ENCODE measurements at regions not wholly inside any gene's neighbourhood (a gene's known extent, or its start where the extent isn't known, plus 50 kb on each side); places are given as distances from the start of the nearest gene placed in this dataset.

GRCh38 chr2:45284621-45284995 lies 275.4 kb upstream of the SIX2 start:
- TF ChIP-seq CTCF (IDR thresholded peaks at IDR 0.05; ENCODE audit: insufficient read depth, low read length) (no peak), SPI1 (IDR thresholded peaks at IDR 0.05; ENCODE audit: borderline replicate concordance, low read depth) (no peak), REST (IDR thresholded peaks at IDR 0.05; ENCODE audit: insufficient replicate concordance, low read depth) (no peak), GABPA (IDR thresholded peaks at IDR 0.05; ENCODE audit: low read depth) (no peak)
